IPS-20b (cell line): ENCODE measurements at regions not wholly inside any gene's neighbourhood (a gene's known extent, or its start where the extent isn't known, plus 50 kb on each side); places are given as distances from the start of the nearest gene placed in this dataset.
A peak's percentile ranks its signal among the peaks of the same experiment; 100 is the strongest.

ENCODE experiments used
- H3K27ac ChIP-seq: one replicate; pipeline ENCODE4 v1.5.1; 2013; ENCODE audit warnings: low read length
- H3K27me3 ChIP-seq: 2 replicates; pipeline ENCODE4 v1.6.1; 2013; ENCODE audit warnings: mild to moderate bottlenecking, low read length, inconsistent platforms; ENCODE audit not compliant: insufficient read depth
- H3K36me3 ChIP-seq: 2 replicates; pipeline ENCODE4 v1.6.1; 2013; ENCODE audit warnings: low read depth, mild to moderate bottlenecking, inconsistent platforms, low read length, moderate library complexity; ENCODE audit not compliant: insufficient read depth
- H3K4me1 ChIP-seq: 2 replicates; pipeline ENCODE4 v1.6.1; 2013; ENCODE audit warnings: mild to moderate bottlenecking, control low read depth, inconsistent platforms, low read length, moderate library complexity; ENCODE audit not compliant: insufficient read depth
- H3K4me3 ChIP-seq: 2 replicates; pipeline ENCODE4 v1.5.1; 2013; ENCODE audit warnings: mild to moderate bottlenecking, low read length, inconsistent platforms
- H3K9ac ChIP-seq: 2 replicates; pipeline ENCODE4 v1.6.1; 2013; ENCODE audit warnings: low read depth, mild to moderate bottlenecking, inconsistent platforms, low read length, moderate library complexity
- H3K9me3 ChIP-seq: 2 replicates; pipeline ENCODE4 v1.6.1; 2013; ENCODE audit warnings: mild to moderate bottlenecking, low read depth, low read length, inconsistent platforms; ENCODE audit not compliant: insufficient read depth

- no peak overlapping the region for H3K4me3 ChIP-seq
- H3K9me3 ChIP-seq: no peaks in the 10 kb centered on the region
- no peaks in the 10 kb centered on the region for H3K36me3 ChIP-seq
- H3K27ac ChIP-seq: no peak overlapping the region
- H3K27me3 ChIP-seq: peaks cover 64% of the 10 kb centered on the region
- peaks cover 3% of the 10 kb centered on the region; the same call in 1 of the 2 replicates for H3K4me1 ChIP-seq
- H3K9ac ChIP-seq: no peak overlapping the region
Observed at GRCh38 chr17:56675876-56676660, 82.6 kb downstream of the NOG start.

GRCh38 chr17:56676810-56677209, 83.3 kb downstream of the NOG start:
- Histone ChIP-seq H3K27ac (no peak overlapping the region), H3K4me1 (peaks cover 3% of the 10 kb centered on the region; the same call in 1 of the 2 replicates), H3K4me3 (no peak overlapping the region), H3K9me3 (no peaks in the 10 kb centered on the region), H3K9ac (no peak overlapping the region), H3K36me3 (no peaks in the 10 kb centered on the region), H3K27me3 (peaks cover 68% of the 10 kb centered on the region)

GRCh38 chr17:56678249-56679114, 85.0 kb downstream of the NOG start:
- H3K27me3 ChIP-seq: peaks cover 68% of the 10 kb centered on the region
- H3K9ac ChIP-seq: peak overlapping the region; percentile 72; the same call in 1 of the 2 replicates
- H3K4me3 ChIP-seq: peak overlapping the region; percentile 84
- no peaks in the 10 kb centered on the region for H3K9me3 ChIP-seq
- H3K36me3 ChIP-seq: no peaks in the 10 kb centered on the region
- H3K4me1 ChIP-seq: peaks cover 3% of the 10 kb centered on the region; the same call in 1 of the 2 replicates
- no peak overlapping the region for H3K27ac ChIP-seq

GRCh38 chr17:56679115-56679776, 85.7 kb downstream of the NOG start:
- H3K4me1 ChIP-seq: peaks cover 3% of the 10 kb centered on the region; the same call in 1 of the 2 replicates
- H3K27me3 ChIP-seq: peaks cover 68% of the 10 kb centered on the region
- H3K9me3 ChIP-seq: no peaks in the 10 kb centered on the region
- peak overlapping the region; percentile 72; the same call in 1 of the 2 replicates for H3K9ac ChIP-seq
- H3K27ac ChIP-seq: no peak overlapping the region
- H3K36me3 ChIP-seq: no peaks in the 10 kb centered on the region
- H3K4me3 ChIP-seq: peak overlapping the region; percentile 84

GRCh38 chr17:56679777-56680422, 86.4 kb downstream of the NOG start:
- no peaks in the 10 kb centered on the region for H3K9me3 ChIP-seq
- no peak overlapping the region for H3K9ac ChIP-seq
- peaks cover 66% of the 10 kb centered on the region for H3K27me3 ChIP-seq
- no peak overlapping the region for H3K27ac ChIP-seq
- H3K4me1 ChIP-seq: peaks cover 3% of the 10 kb centered on the region; the same call in 1 of the 2 replicates
- H3K36me3 ChIP-seq: no peaks in the 10 kb centered on the region
- no peak overlapping the region for H3K4me3 ChIP-seq

- Histone ChIP-seq H3K9ac (no peak overlapping the region), H3K27ac (no peak overlapping the region), H3K4me1 (peaks cover 3% of the 10 kb centered on the region; the same call in 1 of the 2 replicates), H3K4me3 (no peak overlapping the region), H3K27me3 (peaks cover 58% of the 10 kb centered on the region), H3K9me3 (no peaks in the 10 kb centered on the region), H3K36me3 (no peaks in the 10 kb centered on the region)
Observed at GRCh38 chr17:56680676-56681075, 87.2 kb downstream of the NOG start.

GRCh38 chr17:56681561-56682266, 88.2 kb downstream of the NOG start:
- Histone ChIP-seq H3K9me3 (no peaks in the 10 kb centered on the region), H3K4me1 (peaks cover 3% of the 10 kb centered on the region; the same call in 1 of the 2 replicates), H3K36me3 (no peaks in the 10 kb centered on the region), H3K4me3 (no peak overlapping the region), H3K27me3 (peaks cover 48% of the 10 kb centered on the region), H3K9ac (no peak overlapping the region), H3K27ac (no peak overlapping the region)

- no peaks in the 10 kb centered on the region for H3K36me3 ChIP-seq
- no peak overlapping the region for H3K27ac ChIP-seq
- H3K27me3 ChIP-seq: no peaks in the 10 kb centered on the region
- no peaks in the 10 kb centered on the region for H3K9me3 ChIP-seq
- H3K4me1 ChIP-seq: no peaks in the 10 kb centered on the region
- no peak overlapping the region for H3K9ac ChIP-seq
- no peak overlapping the region for H3K4me3 ChIP-seq
Observed at GRCh38 chr17:56688151-56688550, 94.7 kb downstream of the NOG start.

GRCh38 chr17:56690441-56691291, 97.2 kb downstream of the NOG start:
- no peak overlapping the region for H3K4me3 ChIP-seq

GRCh38 chr17:56694825-56695224, 101.3 kb downstream of the NOG start:
- Histone ChIP-seq H3K27ac (no peak overlapping the region), H3K27me3 (no peaks in the 10 kb centered on the region), H3K36me3 (no peaks in the 10 kb centered on the region), H3K4me3 (no peak overlapping the region), H3K9me3 (no peaks in the 10 kb centered on the region), H3K4me1 (peaks cover 5% of the 10 kb centered on the region; the same call in 1 of the 2 replicates), H3K9ac (no peak overlapping the region)

More at GRCh38 chr17:56690441-56691291, 97.2 kb downstream of the NOG start:
- Histone ChIP-seq H3K27ac (no peak overlapping the region), H3K36me3 (no peaks in the 10 kb centered on the region), H3K9ac (no peak overlapping the region), H3K4me1 (no peaks in the 10 kb centered on the region), H3K27me3 (no peaks in the 10 kb centered on the region), H3K9me3 (no peaks in the 10 kb centered on the region)
